Activated CD8-positive, alpha-beta memory T cell treated with anti-CD3 and anti-CD28 coated beads for 4 hours (primary cell): ENCODE measurements at regions not wholly inside any gene's neighbourhood (a gene's known extent, or its start where the extent isn't known, plus 50 kb on each side); places are given as distances from the start of the nearest gene placed in this dataset.
A peak's percentile ranks its signal among the peaks of the same experiment; 100 is the strongest.
"Not testable (repeated sequence)": the region's sequence is repeated elsewhere in the genome, so short reads cannot be mapped to it uniquely, and the experiment has no call there.

Experiments
- DNase-seq, 2 donors: peaks; one replicate each; pipeline ENCODE4 v3.0.0-alpha.2; 2020; ENCODE audit warnings: low read depth in 2 of 2

DNA sequence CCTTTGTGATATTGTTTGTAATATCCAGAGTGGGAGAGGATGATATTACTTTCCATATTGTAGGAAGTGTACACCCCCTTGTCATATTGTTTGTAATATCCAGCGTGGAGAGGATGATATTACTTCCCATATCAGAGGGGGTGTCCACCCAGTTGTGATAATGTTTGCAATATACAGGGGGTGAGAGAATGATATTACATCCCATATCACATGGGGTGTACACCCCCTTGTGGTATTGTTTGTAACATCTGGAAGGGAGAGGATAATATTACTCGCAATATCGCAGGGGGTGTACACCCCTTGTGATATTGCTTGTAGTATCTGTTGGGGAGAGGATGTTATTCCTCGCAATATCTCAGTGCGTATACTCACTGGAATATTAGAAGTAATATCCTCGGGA lies 61.5 kb downstream of the PRSS23 start:
- no peak for DNase-seq

DNA sequence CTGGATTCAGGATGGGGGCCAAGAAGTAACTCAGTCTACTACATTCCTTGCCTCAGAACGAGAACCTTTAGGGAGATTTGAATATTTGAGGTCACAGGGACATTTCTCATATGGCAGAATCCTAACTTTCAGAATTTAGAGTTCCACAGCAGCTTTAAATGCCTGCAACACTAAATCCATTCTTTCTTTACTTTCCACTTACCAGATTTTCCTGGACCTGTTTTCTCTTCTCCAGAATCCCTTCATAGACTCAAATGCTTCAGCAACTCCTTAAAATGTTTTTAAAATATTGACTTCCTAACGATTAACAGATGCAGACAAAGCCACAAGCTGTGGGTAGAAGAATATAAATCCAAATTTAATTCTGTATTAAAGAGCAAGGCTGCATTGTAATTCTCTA lies 63.1 kb downstream of the PRSS23 start:
- no peak for DNase-seq

DNA sequence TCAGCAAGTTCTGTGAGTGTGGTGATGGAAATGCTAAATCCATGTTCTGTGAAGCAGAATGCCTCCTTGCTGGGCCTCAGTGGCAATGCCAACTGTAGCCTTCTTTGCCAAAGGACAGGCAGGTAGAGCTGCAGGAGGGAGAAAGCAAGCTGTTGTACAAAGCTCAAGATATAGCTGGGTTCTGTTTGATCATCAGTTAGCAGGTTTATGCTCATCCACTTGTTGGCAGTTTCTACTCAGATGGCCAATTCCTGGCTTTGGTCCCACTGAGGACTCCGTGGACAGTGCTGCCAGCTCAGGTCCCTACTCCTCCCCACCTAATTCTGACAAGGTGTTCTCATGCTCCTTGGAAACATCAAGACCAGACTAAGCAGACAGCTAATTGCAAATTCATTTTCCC lies 65.1 kb downstream of the PRSS23 start:
- no peak for DNase-seq

DNA sequence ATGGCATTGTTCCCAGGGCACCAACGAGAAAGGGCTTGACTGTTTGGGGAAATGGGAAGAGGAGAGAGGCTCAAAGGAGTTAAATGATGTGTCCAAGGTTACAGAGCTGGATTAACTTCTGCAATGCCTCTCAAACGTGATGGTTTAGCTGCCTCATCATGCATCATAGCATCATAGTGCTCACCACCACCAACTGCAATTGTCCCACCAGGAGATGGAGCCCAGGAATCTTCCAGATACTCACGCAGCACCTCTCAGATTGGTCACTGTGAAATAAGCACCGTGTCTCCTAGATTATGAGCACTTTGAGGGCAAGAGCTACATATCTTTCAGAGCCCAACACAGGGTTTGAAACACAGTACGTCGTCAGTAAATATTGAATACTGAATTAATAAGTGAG lies 69.2 kb downstream of the PRSS23 start:
- no peak for DNase-seq

DNA sequence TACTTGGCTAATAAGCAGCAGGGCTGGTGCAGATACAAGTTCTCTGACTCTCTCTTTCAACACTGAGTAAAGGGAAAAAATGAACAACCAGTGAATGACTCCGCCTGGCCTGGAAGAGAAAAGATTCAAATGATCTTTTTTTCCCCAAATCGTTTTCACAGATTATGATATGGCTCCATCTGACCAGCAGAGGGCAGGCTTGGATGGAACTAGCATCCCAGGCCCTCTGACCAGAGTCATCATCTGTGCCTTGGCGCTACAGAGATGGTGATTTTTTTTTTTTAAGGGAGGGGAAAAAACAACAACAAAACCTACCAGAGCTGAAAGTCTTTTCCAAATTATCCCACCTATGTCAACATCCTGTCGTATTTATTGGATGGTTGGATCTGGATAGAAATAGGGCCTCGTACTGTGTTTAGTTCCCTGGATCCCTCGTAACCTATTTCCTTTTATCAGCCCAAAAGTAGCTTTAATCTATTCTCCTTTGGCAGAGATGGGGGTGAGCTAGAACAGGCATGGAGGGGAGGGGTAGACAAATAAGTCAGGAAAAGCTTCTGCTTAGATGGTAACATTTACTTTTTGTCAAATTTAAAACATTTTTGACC lies 69.7 kb downstream of the PRSS23 start:
- DNase-seq, result peak; percentile 3 to 9

DNA sequence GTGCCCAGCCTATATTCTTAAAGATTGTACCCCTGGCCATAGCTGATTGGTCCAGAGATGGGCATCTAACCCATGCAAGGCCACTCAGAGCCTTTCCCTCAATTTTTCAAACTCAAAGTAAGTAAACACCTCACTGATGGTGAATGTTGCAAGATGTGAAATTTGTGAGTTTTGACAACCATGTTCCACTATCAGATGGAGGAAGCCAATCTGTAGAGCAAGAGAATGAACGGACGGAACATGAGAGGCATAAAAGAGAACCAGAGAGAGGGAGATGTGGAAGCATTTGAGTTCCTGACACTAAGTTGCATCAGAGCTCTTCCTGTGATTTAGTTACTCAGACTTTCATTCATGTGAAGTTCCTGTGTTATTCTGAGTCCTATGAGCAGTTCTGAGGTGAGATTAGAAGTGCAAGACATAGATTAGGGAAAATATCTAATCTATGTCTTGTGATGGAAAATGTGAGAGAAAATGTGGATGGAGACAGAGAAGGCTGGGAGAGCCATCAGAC lies 73.3 kb downstream of the PRSS23 start:
- DNase-seq, result no peak

DNA sequence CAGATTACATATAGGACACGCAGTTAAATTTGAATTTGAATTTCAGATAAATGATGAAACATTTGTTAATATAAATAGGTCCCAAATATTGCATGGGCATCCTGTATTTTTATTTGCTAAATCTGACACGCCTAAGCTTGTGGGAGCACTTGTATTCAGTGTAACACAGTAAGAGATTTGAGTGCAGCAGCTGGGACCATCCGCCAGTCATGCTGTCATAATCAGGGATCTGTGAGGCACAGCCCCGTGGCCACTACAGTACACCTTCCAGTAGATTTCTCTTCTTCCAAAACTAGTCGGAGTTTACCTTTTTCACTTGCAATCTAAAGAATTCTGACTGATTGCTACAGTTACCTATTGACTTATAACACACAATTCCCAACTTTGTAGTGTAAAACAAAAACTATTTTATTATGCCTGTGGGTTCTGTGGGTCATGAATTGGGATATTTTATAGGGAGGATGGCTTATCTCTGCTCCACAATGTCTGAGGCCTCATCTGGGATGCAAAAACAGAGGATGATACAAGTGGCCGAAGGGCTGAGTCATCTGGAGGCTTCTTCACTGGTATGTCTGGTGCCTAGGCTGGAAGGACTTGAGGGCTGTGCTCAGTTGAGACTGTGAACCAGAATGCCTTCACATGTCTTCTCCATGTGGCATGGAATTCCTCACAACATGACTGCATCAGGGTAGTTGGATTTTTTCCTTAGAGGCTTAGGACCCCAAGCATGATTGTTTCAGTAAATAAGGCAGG lies 74.1 kb downstream of the PRSS23 start:
- no peak for DNase-seq

DNA sequence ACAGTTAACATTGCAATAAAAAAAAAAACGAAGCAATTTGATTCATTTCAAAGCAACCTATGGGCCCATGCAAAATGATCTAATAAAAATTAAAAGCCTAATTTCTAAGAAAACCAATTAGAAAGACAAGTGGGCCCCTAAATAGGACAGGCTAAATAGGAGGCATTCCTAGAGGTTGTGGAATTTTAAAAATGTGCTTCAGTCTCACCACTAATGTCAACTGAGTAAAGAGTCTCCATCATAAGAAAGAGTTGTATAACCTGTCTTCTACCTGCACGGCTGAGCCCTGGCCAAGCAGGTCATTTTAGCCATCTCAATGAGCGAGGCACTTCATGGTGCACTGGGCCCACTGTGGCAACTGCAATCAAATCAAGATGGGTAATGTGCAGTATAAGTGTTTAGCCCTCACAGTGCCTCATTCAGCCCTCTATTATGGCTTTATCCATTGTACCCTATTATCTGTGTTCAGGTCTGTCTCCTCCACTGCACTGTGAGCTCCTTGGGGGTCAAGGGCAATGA lies 76.4 kb downstream of the PRSS23 start:
- DNase-seq, result no peak

DNA sequence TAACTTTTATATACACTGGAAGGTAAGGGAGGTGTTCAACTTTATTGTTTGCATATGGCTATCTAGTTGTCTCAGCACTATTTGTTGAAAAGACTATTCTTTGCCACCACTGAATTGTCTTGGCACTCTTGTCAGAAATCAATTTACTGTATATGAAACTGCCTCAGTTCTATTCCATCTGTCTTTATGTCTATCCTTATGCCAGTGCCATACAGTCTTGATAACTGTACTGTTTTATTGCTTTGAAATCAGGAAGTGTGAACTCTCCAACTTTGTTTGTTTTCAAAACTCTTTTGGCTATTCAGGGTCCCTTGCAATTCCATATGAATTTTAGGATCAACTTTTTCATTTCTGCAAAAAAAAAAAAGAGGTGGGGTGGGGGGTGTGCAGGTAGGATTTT lies 77.2 kb downstream of the PRSS23 start:
- DNase-seq, result no peak

DNA sequence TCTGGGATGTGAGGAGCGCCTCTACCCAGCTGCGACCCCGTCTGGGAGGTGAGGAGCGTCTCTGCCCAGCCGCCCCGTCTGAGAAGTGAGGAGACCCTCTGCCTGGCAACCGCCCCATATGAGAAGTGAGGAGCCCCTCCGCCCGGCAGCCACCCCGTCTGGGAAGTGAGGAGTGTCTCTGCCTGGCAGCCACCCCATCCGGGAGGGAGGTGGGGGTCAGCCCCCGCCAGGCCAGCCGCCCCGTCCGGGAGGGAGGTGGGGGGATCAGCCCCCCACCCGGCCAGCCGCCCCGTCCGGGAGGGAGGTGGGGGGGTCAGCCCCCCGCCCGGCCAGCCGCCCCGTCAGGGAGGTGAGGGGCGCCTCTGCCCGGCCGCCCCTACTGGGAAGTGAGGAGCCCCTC lies 76.0 kb downstream of the FZD4 start:
- DNase-seq, result not testable (repeated sequence)

DNA sequence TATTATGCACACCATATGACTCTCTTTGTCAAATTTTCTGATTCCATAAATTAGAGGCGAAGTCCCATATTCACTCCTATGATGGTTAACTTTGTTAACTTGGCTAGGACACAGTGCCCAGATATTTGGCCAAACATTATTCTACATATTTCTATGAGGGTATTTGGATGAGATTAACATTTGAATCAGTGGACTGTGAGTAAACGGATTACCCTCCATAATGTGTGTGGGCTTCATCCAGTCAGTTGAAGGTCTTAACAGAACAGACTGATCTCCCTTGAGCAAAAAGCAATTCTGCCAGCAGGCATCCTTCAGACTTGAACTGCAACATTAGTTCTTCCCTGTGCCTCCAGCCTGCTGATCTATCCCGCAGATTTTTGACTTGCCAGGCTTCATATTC lies 69.9 kb downstream of the FZD4 start:
- no peak for DNase-seq

DNA sequence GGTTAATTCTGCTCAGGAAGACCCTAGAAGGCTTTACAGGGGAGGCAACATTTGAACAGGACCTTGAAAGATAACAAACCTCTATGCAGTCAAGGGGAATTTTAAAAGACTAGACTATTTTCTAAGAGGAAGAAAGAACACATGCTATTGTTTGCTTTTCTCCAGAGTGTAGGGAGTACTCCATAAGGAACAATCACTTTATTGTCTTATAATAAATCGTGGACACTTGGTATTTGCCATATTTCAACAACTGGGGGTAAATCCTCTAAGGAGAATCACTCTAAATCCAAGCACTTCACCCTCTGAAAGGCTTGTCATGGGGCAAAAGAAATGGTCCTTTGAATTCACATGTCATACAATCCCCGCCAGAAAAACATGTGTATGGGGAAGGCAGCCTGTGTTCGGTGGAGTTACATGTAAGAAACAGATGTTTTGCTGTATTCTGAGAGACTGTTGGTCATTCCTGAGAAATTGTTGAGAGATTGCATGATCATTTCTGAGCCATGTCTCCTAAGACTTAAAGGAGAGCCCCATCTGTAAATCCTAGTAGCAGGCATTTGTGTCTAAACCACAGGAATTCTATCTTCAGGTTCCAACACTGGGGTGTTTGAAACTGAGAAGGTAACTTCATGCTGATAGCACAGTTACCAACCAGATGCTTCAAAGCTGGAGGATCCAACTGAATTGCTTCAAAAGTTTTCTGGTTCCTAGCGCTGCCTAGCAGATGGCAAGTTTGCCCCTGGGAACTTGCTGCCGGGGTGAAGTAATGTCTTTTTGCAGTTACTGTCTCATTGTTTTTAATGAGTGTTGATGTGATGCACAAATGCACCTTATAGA lies 66.8 kb downstream of the FZD4 start:
- no peak for DNase-seq

DNA sequence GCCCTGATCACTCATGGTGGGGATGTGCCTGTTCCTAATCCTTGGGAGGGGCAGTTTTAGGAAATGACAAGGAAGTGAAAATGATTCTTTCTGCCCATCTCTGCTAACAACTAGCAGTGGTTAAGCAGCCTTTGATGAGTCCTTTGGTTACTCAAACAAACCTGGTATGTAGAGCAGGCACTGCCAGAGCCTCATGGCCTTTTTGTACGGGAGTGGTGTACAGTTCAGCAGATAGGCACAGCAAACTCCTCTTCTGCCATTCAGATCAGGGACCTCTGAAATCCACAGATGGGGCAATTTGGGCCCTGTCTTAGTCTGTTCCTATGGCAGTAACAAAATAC lies 66.2 kb downstream of the FZD4 start:
- DNase-seq, result no peak

DNA sequence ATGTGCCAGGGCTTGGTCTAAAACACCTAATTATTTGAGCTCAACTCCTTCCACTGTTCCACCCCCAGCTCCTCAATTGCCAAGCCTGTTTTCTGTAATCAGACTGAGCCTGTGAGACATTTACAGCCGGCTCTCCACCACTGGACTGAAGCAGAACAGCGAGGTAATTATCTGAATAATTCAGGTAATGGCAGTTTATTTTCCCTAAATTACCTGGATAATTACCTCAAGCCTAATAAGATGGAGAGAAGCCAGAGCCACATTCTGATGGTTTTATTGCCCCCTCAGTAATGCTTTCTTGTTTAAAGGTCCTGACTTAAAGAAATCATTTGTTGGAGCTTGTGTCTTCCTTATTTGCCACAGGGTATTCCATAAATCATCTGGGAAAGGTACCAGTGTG lies 64.2 kb downstream of the FZD4 start:
- DNase-seq, result no peak

DNA sequence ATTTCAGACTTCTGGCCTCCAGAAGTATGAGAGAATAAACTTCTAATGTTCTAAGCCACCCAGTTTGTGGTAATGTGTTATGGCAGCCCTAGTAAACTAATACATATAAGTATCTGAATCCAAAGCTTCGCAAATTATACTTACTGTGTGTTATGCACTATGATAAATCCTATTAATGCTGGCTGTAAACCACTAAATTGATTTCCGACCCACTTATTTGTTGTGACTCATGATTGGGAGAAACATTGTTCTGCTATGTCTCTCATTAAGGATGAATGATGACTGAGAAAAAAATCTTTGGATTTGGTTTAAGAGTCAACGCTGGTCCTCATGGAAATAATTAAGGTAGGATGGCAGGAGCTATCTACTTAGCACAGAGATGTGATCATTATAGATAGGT lies 62.0 kb downstream of the FZD4 start:
- DNase-seq, result no peak
